EL (cell line): ENCODE measurements at regions not wholly inside any gene's neighbourhood (a gene's known extent, or its start where the extent isn't known, plus 50 kb on each side); places are given as distances from the start of the nearest gene placed in this dataset.
A peak's percentile ranks its signal among the peaks of the same experiment; 100 is the strongest.
"Not testable (repeated sequence)": the region's sequence is repeated elsewhere in the genome, so short reads cannot be mapped to it uniquely, and the experiment has no call there.

Source experiments
- DNase-seq: peaks from one replicate; pipeline ENCODE4 v3.0.0-alpha.2; 2016

- no peak for DNase-seq
These were observed 207.5 kb upstream of the SAMSN1 start for GRCh38 chr21:14753466-14754258.

GRCh38 chr21:14753069-14753465, 207.0 kb upstream of the SAMSN1 start:
- no peak for DNase-seq

DNA sequence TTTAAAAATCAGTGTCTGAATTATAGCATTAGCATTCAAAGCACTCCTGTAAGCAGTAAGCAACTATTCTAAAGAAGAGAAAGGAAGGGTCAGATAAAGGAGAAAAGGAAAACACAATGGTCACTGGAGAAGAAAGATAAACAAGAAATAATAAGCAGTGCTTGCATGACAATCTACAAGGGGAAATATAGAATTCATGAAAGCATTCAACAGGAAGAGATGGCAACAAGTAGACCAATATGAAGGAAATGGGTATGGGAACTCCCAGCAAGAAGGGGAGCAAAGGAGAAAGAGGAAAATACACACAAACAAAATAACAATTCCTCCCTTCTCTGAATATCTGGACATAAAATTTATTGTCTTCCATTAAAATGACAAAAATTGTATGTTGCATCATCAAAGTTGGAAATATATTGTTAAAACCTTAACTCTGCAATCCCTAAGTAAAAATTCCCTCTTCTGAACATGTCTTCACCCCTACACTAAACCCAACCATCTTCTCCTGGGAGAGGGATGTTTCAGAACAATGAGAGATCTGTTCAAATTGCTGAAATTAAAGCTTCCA, 206.3 kb upstream of the SAMSN1 start:
- no peak for DNase-seq

DNA sequence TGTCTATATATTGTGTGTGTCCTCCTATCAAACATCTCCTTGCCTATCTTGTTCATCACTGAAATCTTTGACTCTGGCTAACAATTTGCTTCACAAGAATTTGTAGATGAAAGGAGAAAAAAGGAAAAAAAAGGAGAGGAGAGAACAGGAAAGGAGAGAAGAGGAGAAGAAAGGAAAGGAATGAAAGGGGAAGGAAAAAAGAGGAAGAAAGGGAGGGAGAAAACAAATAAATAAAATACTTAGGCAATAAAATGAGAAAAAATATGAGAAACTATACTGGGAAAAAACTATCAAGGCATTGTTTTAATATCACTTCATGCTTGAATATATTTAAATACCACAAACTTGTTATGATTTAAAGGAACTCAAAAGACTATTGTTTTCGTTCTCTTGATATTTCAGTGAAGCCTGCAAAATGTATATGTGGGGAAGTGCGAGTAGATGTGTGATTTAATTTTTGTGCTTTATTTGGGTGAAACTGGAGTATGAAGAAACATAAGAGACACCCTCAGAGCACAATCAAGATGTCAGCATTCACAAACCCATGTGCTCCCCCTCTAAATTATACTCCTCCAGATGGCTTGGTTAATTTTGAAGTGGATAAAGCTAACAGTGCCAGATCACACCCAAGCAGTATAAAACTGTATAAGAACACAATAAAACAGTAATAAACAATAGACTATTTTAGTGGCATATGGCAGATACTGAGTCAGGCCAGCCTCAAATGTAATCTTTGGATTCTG, 205.7 kb upstream of the SAMSN1 start:
- no peak for DNase-seq

- no peak for DNase-seq
These were observed 204.9 kb upstream of the SAMSN1 start for GRCh38 chr21:14751011-14751410.

DNA sequence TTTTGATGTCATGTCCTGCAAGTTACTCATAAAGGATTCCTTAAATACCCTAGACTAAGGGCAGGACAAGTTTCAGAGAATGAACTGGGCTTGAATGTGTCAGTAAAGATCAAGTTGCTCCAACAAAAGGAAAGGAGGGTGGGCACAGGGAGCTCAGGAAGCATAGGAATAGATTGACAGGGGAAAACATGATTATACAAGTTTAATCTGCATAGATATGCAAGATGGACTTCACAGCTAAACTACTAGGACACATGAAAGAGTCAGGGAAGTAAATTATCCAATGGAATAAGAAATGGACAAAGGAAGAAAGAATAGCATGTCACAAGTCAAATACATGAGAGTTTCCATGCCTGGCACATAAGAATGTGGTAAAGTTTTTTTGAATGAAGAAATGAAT, 203.9 kb upstream of the SAMSN1 start:
- DNase-seq, result no peak

GRCh38 chr21:14748662-14749061, 202.5 kb upstream of the SAMSN1 start:
- DNase-seq, result no peak

DNA sequence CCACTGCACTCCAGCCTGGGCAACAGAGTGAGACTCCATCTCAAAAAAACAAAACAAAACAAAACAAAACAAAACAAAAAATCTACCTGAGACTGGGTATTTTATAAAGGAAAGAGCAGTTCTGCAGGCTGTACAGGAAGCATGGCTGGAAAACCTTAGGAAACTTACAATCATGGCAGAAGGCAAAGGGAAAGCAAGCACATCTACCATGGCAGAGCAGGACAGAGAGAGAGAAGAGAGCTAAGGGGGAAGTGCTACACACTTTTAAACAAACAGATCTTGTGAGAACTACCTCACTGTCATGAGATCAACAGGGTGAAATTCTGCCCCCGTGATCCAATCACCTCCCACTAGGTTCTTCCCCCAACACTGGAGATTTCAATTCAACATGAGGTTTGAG, 198.3 kb upstream of the SAMSN1 start:
- DNase-seq, result no peak

- DNase-seq, result no peak
These were observed 196.0 kb upstream of the SAMSN1 start for GRCh38 chr21:14742119-14742518.

GRCh38 chr21:14741256-14741655, 195.1 kb upstream of the SAMSN1 start:
- DNase-seq, result no peak

GRCh38 chr21:14740692-14741091, 194.6 kb upstream of the SAMSN1 start:
- DNase-seq, result peak; percentile 4

DNA sequence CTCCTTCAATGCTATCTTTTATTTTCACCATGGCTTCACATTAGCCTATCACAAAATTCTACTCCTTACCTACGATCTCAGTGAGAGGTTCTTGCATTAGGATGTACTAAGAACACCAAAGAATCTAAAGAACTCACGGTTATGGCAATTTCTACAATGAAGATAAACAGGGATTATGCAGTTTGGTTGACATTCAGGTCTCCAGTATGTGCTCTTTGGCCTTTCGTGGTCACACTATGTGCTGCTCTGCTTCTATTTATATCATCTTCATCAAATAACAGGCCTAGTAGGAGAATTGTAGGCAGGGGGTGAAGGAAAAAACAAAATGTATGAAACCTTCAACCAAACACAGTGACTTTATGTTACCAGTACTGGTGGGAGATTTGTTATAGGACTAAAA, 194.0 kb upstream of the SAMSN1 start:
- no peak for DNase-seq

DNA sequence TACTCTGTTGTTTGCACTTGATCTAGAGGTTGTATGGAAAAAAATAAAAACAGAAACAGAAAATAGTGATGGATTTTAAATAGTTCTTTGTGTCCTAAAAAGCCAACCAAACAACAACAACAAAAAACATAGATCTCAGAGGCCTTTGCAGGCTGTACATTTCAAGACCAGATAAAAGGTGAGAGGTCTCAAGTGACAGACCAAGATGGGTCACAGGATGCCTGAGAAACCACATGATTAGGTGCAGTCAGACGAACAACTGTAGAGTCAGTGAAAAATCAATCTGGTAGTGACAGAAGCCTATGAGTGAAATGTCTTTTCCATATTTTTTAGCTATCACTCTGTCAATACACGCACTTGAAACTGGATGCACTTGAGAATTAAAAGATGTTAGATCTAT, 193.5 kb upstream of the SAMSN1 start:
- no peak for DNase-seq

GRCh38 chr21:14738576-14738975, 192.5 kb upstream of the SAMSN1 start:
- not testable (repeated sequence) for DNase-seq

DNA sequence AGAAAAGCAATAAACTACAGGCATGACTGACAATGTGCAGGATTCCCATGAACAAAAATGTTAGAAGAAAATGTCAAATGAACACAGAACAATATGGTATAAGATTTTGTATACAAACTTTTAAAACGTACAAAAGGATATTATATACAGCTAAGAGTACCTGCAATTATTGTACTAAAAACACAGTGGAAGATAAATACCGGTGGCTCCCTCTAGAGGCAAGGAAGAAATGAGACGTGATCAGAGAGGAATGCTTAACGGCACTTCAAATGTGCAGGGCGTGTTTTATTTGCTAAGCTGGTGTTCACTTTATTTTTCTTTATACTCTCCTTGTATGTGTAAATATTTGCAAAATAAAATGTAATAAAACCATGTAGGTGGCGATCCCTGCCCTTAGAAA, 191.8 kb upstream of the SAMSN1 start:
- DNase-seq, result peak; percentile 50

GRCh38 chr21:14737284-14737691, 191.2 kb upstream of the SAMSN1 start:
- no peak for DNase-seq

GRCh38 chr21:14736672-14737071, 190.6 kb upstream of the SAMSN1 start:
- no peak for DNase-seq

DNA sequence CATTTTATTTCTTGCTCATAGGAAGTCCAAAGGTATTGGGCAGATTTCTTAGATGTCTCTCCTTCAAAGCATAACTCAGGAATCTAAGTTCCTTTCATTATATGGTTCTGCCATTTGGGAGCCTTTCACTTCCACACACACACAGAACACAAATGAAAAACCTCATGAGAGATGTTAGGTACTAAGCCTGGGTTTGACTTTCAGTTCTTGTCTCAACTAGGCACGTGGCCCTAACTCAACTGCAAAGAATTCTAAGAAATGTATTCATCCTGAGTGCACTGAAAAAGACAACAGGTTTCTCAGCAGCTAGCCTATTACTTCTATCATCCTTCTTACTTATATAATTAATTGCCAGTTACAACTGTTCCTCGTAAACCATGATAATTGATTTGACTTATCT, 190.0 kb upstream of the SAMSN1 start:
- DNase-seq, result no peak

DNA sequence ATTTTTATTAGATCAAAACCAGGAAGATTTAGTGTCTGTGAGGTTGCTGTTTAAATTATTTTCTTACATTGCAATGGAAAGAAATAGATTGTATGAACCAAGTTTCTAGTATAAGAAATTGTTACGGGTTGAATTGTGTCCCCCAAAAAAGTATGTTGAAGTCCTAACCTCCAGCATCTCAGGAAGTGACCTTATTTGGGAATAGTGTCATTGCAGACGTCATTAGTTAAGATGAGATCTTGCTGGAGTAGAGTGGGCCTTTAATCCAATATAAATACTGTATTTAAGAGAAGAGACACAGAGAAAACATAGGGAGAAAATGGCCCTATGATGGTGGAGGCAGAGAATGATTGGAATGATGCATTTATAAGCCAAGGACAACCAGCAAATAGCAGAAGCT, 188.7 kb upstream of the SAMSN1 start:
- DNase-seq, result no peak

DNA sequence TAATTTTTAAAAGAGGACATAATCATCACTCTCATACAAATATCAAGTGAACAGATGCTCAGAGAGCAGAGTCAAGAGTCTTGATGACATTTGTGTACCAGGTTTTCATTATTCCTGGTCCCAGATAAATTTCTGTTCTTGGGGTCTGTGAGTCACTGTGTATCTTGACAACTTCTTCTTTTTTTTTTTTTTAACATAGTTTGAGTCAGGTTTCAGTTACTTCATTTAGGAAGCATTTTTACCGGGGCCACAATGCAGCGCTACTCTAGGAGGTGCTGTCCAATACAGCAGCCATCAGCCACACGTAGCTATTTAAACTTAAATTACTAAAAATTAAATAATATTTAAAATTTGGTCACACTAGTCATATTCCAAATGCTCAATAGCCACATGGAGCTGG, 188.1 kb upstream of the SAMSN1 start:
- DNase-seq, result no peak

- no peak for DNase-seq
These were observed 179.1 kb upstream of the SAMSN1 start for GRCh38 chr21:14725219-14725618.

DNA sequence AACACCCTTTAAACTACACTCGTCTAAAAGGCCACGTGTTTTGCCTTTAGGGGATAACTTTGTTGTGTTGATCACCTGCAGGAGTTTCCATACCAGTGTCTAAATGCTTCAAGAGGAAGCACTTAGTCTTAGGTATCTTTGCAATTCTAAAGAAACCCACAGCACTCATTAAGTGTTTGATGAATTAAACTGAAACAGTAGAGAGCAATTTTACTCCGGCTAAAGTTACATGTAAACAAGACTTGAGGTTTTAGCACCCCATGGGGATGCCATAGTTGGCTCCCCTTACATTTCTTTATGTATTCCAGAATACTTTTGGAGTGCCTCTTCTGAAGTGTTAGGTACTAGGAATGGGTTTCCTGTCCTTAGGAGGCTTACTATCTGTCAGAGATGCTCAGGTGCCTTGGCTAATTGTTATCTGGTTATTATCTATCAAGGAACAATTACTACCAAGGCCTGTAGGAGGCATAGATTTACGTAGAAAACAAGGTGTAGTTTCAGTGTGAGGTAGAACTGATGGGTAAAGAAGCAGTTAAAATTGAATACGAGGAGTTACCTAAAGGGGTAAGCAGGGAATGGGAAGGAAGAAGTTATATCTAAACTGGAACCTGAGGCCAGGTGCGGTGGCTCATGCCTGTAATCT, 176.8 kb upstream of the SAMSN1 start:
- DNase-seq, result no peak

GRCh38 chr21:14720237-14720636, 174.1 kb upstream of the SAMSN1 start:
- DNase-seq, result no peak

GRCh38 chr21:14718951-14719350, 172.8 kb upstream of the SAMSN1 start:
- no peak for DNase-seq
